ENCODE measurements at regions not wholly inside any gene's neighbourhood (a gene's known extent, or its start where the extent isn't known, plus 50 kb on each side); places are given as distances from the start of the nearest gene placed in this dataset.
"Not testable (repeated sequence)": the region's sequence is repeated elsewhere in the genome, so short reads cannot be mapped to it uniquely, and the experiment has no call there.

DNA sequence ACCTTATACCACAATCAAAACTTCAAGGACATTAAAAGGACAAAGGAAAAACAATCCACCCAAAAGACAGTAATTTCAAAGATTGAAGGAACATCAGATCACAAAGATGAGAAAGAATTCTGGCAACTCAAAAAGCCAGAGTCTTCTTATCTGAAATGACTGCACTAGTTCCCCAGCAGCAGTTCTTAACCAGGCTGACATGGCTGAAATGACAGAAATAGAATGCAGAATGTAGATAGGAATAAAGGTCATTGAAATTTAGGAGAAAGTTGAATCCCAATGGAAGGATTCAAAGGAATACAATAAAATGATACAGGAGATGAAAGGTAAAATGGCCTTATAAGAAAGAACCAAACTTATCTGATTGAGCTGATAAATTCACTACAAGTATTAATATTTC is 231.4 kb downstream of the CD109 start:
- intact Hi-C loops (cut with DNase I) = no loop called here
- no peak for DNase-seq
- H3K27me3 ChIP-seq = no peaks in the 10 kb centered on the region
- H3K36me3 ChIP-seq = no peaks in the 10 kb centered on the region
- no peaks in the 10 kb centered on the region for H3K4me1 ChIP-seq
- no peak for TF ChIP-seq POLR2A (IDR thresholded peaks at IDR 0.05)
- TF ChIP-seq, protein P1, sequence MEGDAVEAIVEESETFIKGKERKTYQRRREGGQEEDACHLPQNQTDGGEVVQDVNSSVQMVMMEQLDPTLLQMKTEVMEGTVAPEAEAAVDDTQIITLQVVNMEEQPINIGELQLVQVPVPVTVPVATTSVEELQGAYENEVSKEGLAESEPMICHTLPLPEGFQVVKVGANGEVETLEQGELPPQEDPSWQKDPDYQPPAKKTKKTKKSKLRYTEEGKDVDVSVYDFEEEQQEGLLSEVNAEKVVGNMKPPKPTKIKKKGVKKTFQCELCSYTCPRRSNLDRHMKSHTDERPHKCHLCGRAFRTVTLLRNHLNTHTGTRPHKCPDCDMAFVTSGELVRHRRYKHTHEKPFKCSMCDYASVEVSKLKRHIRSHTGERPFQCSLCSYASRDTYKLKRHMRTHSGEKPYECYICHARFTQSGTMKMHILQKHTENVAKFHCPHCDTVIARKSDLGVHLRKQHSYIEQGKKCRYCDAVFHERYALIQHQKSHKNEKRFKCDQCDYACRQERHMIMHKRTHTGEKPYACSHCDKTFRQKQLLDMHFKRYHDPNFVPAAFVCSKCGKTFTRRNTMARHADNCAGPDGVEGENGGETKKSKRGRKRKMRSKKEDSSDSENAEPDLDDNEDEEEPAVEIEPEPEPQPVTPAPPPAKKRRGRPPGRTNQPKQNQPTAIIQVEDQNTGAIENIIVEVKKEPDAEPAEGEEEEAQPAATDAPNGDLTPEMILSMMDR (IDR thresholded peaks at IDR 0.05) = no peak
- no peak overlapping the region for H3K27ac ChIP-seq
- no peak overlapping the region for H3K4me3 ChIP-seq
- H3K9me3 ChIP-seq = peaks cover 0 to 23% (median 7%) of the 10 kb centered on the region in 3 donors

DNA sequence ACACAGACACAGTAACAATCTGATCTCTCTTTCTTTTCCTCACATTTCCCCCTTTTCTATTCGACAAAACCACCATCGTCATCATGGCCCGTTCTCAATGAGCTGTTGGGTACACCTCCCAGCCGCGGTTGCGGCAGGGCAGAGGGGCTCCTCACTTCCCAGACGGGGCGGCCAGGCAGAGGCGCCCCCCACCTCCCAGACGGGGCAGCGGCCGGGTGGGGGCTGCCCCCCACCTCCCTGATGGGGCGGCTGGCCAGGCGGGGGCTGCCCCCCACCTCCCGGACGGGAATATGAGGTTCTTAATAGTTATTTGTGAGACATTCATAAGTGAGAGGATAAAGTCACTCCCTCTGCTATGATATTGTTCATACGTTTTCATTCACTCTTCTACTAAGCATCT is 229.7 kb downstream of the CD109 start:
- H3K36me3 ChIP-seq; intact Hi-C loops (cut with DNase I); H3K27ac ChIP-seq; H3K27me3 ChIP-seq; H3K4me1 ChIP-seq; H3K4me3 ChIP-seq; DNase-seq: not testable (repeated sequence)
- 79 to 93% methylated on average over 5 to 10 of the region's 17 CpGs for WGBS, 2 donors
- H3K9me3 ChIP-seq = peaks cover 0 to 23% (median 7%) of the 10 kb centered on the region in 3 donors

GRCh38 chr6:73923905-73924485 is 228.0 kb downstream of the CD109 start:
- Histone ChIP-seq H3K4me3 (no peak overlapping the region), H3K36me3 (no peaks in the 10 kb centered on the region), H3K4me1 (no peaks in the 10 kb centered on the region), H3K27me3 (no peaks in the 10 kb centered on the region), H3K9me3 (peaks cover 0 to 18% (median 7%) of the 10 kb centered on the region in 3 donors), H3K27ac (no peak overlapping the region)
- intact Hi-C loops (cut with DNase I) = no loop called here
- TF ChIP-seq, protein P1 (IDR thresholded peaks at IDR 0.05) = no peak
- TF ChIP-seq POLR2A (IDR thresholded peaks at IDR 0.05) = no peak
- no peak for DNase-seq
- 69 to 71% methylated on average over 1 of the region's 1 CpG for WGBS, 2 donors

- no peak for TF ChIP-seq POLR2A (IDR thresholded peaks at IDR 0.05)
- TF ChIP-seq, protein P1 (IDR thresholded peaks at IDR 0.05) = no peak
- Histone ChIP-seq H3K4me3 (no peak overlapping the region), H3K27me3 (no peaks in the 10 kb centered on the region), H3K9me3 (peaks cover 0 to 19% (median 8%) of the 10 kb centered on the region in 3 donors), H3K36me3 (no peaks in the 10 kb centered on the region), H3K27ac (no peak overlapping the region), H3K4me1 (no peaks in the 10 kb centered on the region)
- DNase-seq = no peak
- WGBS, 2 donors = 94 to 100% methylated on average over 1 to 2 of the region's 14 CpGs
- intact Hi-C loops (cut with DNase I) = no loop called here
Measured at GRCh38 chr6:73903155-73903554, 207.2 kb downstream of the CD109 start.

DNA sequence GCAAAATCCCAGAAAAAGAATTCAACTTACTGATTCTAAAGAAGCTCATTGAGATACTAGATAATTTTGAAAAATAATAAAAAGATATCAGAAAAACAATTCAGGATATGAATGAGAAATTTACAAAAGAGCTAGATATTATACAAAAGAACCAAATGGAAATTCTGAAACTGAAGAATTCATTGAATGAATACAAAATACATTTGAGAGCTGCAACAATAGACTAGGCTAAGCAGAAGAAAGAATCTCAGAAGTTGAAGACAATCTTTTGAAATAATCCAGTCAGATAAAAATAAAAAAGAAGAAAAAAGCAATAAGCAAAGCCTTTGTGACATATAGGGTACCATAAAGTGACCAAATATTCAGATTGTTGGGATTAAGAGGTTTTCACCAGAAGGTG is 206.0 kb downstream of the CD109 start:
- Histone ChIP-seq H3K36me3 (no peaks in the 10 kb centered on the region), H3K4me3 (no peak overlapping the region), H3K27me3 (no peaks in the 10 kb centered on the region), H3K4me1 (no peaks in the 10 kb centered on the region), H3K9me3 (peaks cover 0 to 19% (median 8%) of the 10 kb centered on the region in 3 donors), H3K27ac (no peak overlapping the region)
- no peak for DNase-seq
- intact Hi-C loops (cut with DNase I) = no loop called here
- TF ChIP-seq POLR2A (IDR thresholded peaks at IDR 0.05) = no peak
- TF ChIP-seq, protein P1 (IDR thresholded peaks at IDR 0.05) = no peak

GRCh38 chr6:73901311-73901710 is 205.3 kb downstream of the CD109 start:
- Histone ChIP-seq H3K27me3 (no peaks in the 10 kb centered on the region), H3K27ac (no peak overlapping the region), H3K36me3 (no peaks in the 10 kb centered on the region), H3K9me3 (peaks cover 0 to 19% (median 8%) of the 10 kb centered on the region in 3 donors), H3K4me3 (no peak overlapping the region), H3K4me1 (no peaks in the 10 kb centered on the region)
- no peak for DNase-seq
- intact Hi-C loops (cut with DNase I) = no loop called here
- TF ChIP-seq, protein P1 (IDR thresholded peaks at IDR 0.05) = no peak
- no peak for TF ChIP-seq POLR2A (IDR thresholded peaks at IDR 0.05)
